ENCODE measurements at regions not wholly inside any gene's neighbourhood (a gene's known extent, or its start where the extent isn't known, plus 50 kb on each side); places are given as distances from the start of the nearest gene placed in this dataset.

GRCh38 chr20:17835240-17835933, 133.2 kb downstream of the SNX5 start:
- TF ChIP-seq POLR2AphosphoS5 (IDR thresholded peaks at IDR 0.05; ENCODE audit: borderline replicate concordance, low read depth, low read length) (no peak), EZH2 (IDR thresholded peaks at IDR 0.05) (no peak), FOXP2 (optimal IDR thresholded peaks at IDR 0.05; ENCODE audit: control extremely low read depth, extremely low read length, insufficient read depth) (no peak)

All from SK-N-MC (cell line).